Parathyroid adenoma (tissue), 2 donors: ENCODE measurements at regions not wholly inside any gene's neighbourhood (a gene's known extent, or its start where the extent isn't known, plus 50 kb on each side); places are given as distances from the start of the nearest gene placed in this dataset.

Source experiments
- H2AFZ ChIP-seq: fragments of 300-600 bp; sonication (generic); one replicate; pipeline ENCODE4 v1.7.0; 2017; ENCODE audit warnings: antibody characterized with exemption, mild to moderate bottlenecking
- H3K27ac ChIP-seq: fragments of 300-600 bp; sonication (generic); one replicate; pipeline ENCODE4 v1.7.0; 2017
- H3K27me3 ChIP-seq: fragments of 300-600 bp; sonication (generic); one replicate; pipeline ENCODE4 v1.7.0; 2017; ENCODE audit warnings: low read length; ENCODE audit not compliant: control insufficient read depth, insufficient read depth
- H3K36me3 ChIP-seq: fragments of 300-600 bp; sonication (generic); one replicate; pipeline ENCODE4 v1.7.0; 2017; ENCODE audit warnings: low read length; ENCODE audit not compliant: control insufficient read depth, insufficient read depth
- H3K4me1 ChIP-seq: fragments of 300-600 bp; sonication (generic); one replicate; pipeline ENCODE4 v1.7.0; 2017; ENCODE audit warnings: control low read depth
- H3K4me2 ChIP-seq: fragments of 300-600 bp; sonication (generic); one replicate; pipeline ENCODE4 v1.7.0; 2017; ENCODE audit warnings: low read length
- H3K4me3 ChIP-seq: fragments of 300-600 bp; sonication (generic); one replicate; pipeline ENCODE4 v1.7.0; 2017; ENCODE audit warnings: low read depth, low read length
- H3K79me2 ChIP-seq: fragments of 300-600 bp; sonication (generic); one replicate; pipeline ENCODE4 v1.7.0; 2017; ENCODE audit warnings: control low read depth
- H3K9ac ChIP-seq: fragments of 300-600 bp; sonication (generic); one replicate; pipeline ENCODE4 v1.7.0; 2017; ENCODE audit warnings: mild to moderate bottlenecking
- H3K9me3 ChIP-seq: fragments of 300-600 bp; sonication (generic); one replicate; pipeline ENCODE4 v1.7.0; 2017; ENCODE audit warnings: low read length; ENCODE audit not compliant: control insufficient read depth
- CTCF ChIP-seq: fragments of 300-600 bp; sonication (generic); IDR thresholded peaks from one replicate; pipeline ENCODE4 v1.7.0; 2017; ENCODE audit warnings: antibody characterized with exemption, mild to moderate bottlenecking
- donor health status: primary hyperparathyroidism.

- TF ChIP-seq CTCF, result no peak
- H3K9me3 ChIP-seq, result no peaks in the 10 kb centered on the region
- no peaks in the 10 kb centered on the region for H3K27me3 ChIP-seq
- H3K36me3 ChIP-seq, result no peaks in the 10 kb centered on the region
- no peak overlapping the region for H3K4me3 ChIP-seq
- H3K9ac ChIP-seq, result no peak overlapping the region
- no peaks in the 10 kb centered on the region for H3K4me1 ChIP-seq
- no peak overlapping the region for H2AFZ ChIP-seq
- no peak overlapping the region for H3K27ac ChIP-seq
- H3K4me2 ChIP-seq, result no peak overlapping the region
- no peaks in the 10 kb centered on the region for H3K79me2 ChIP-seq
These were observed 52.3 kb upstream of the TIAM2 start for GRCh38 chr6:154942770-154943169.

GRCh38 chr6:154945271-154945890 is 49.7 kb upstream of the TIAM2 start:
- Histone ChIP-seq H3K36me3 (no peaks in the 10 kb centered on the region), H3K9ac (no peak overlapping the region), H3K9me3 (no peaks in the 10 kb centered on the region), H3K4me1 (no peaks in the 10 kb centered on the region), H3K4me2 (no peak overlapping the region), H2AFZ (no peak overlapping the region), H3K79me2 (no peaks in the 10 kb centered on the region), H3K27me3 (no peaks in the 10 kb centered on the region), H3K27ac (no peak overlapping the region), H3K4me3 (no peak overlapping the region)
- TF ChIP-seq CTCF, result no peak
